T47D (cell line): ENCODE measurements at regions not wholly inside any gene's neighbourhood (a gene's known extent, or its start where the extent isn't known, plus 50 kb on each side); places are given as distances from the start of the nearest gene placed in this dataset.
A peak's percentile ranks its signal among the peaks of the same experiment; 100 is the strongest.
"Not testable (repeated sequence)": the region's sequence is repeated elsewhere in the genome, so short reads cannot be mapped to it uniquely, and the experiment has no call there.

ENCODE experiments used
- DNase-seq, 2 experiments: peaks; one replicate each; pipeline versions ENCODE4 v3.0.0 to v3.0.0-alpha.2; 2011 to 2012; ENCODE audit warnings: low read depth in 1 of 2, low spot score in 1 of 2
- JUND ChIP-seq: IDR thresholded peaks from 2 replicates; pipeline ENCODE4 v1.6.1; 2012; ENCODE audit warnings: low read depth
- in situ Hi-C: cut with HindIII; loops from 2 replicates; pipeline ENCODE4 v1.10.0; 2016; ENCODE audit warnings: low sequenced_read_pairs, low pct_unique_long_range_greater_than_20kb

DNA sequence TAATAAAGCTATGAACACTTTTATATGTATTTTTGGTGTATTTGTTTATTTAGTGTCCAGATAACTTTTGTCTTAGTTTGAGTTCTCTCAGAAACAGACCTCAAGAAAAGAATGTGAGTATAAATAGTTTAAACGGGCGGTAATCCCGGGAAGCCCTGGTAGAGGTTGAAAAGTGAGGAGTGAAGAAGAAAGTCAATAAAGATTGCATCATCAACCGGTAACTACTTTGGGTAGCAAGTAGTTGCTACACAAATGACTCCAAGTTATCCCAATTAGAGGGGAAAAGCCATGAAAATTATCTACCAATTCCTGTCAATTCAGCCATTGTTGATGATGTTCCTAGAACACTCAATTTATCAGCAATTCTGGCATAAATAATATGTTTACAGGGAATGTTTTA lies 870.3 kb upstream of the RAG2 start:
- no peak for TF ChIP-seq JUND
- in situ Hi-C loops, result no loop called here
- DNase-seq, result no peak

DNA sequence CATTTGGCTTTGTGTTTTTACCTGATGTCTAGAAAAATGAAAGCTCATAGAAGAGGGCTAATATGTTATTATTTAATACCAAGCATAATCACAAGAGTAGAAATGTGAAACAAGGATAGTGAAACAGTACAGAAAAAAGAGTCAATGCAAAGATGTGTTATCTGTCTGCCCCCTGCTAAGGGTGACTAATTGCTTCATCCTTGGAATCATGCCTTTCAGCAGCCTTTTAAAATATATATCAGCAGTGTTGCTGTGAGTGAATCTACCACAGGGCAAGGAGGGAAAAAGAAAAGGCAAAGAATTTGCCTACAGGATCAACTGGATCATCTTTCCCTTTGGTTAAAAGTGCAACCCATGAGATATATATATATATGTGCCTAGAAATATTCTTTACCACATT lies 867.2 kb upstream of the RAG2 start:
- TF ChIP-seq JUND, result no peak
- no peak for DNase-seq
- in situ Hi-C loops, result no loop called here

DNA sequence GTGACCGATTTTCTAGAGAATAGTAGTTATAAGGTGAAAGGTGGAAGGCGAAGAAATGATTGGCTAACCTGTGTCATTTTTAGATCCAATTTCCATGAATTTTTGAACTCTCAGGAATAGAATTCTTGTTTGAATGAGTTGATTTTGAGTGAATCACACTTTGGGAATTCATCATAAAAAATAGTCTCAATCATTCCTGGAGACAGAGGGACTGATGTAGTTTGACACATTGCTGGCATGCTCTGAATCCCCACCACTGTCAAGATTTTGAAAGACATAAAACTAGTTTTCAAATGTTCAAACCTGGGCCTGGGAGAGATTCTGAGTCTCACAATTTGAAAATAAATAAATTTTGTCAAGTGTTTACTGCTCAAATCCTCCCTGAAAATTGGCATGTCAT lies 861.4 kb upstream of the RAG2 start:
- no peak for DNase-seq
- no peak for TF ChIP-seq JUND
- in situ Hi-C loops, result no loop called here

DNA sequence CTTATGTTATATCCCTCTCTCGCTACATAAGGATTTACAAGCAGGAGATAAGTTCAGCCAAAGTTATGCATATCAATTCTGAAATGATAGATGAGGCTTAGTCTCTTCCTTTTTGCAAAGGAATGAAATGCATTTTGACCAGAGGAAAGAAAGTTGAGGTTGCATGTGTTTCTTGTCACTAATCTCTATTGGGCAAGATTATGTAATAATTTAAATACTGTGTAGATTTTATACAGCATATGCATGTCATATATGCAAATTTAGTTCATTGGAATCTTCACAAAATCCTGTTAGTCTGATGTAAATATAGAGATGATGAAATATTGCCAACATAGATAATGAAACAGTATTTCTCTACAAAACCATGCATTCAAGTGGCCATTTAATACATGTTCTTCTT lies 858.7 kb upstream of the RAG2 start:
- DNase-seq, result no peak
- TF ChIP-seq JUND, result no peak
- in situ Hi-C loops, result no loop called here

DNA sequence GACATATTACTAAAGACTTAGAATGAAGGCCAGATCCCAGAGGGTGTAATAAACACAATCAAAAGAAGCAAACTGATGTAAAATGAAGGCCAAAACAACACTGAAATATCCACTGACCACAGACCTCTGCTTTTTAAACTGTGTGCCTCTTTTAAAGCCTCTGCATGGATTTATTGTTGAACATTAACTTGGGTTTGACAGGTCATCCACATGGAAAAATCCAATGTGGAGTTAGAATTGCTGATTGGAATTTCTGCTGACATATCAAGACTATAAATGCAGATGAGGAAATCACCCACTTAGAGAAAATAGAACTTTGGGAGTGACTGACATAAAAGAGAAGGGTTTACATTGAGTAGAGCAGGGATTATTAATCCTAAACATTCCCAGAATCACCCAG lies 853.9 kb upstream of the RAG2 start:
- in situ Hi-C loops, result no loop called here
- TF ChIP-seq JUND, result no peak
- DNase-seq, result no peak

DNA sequence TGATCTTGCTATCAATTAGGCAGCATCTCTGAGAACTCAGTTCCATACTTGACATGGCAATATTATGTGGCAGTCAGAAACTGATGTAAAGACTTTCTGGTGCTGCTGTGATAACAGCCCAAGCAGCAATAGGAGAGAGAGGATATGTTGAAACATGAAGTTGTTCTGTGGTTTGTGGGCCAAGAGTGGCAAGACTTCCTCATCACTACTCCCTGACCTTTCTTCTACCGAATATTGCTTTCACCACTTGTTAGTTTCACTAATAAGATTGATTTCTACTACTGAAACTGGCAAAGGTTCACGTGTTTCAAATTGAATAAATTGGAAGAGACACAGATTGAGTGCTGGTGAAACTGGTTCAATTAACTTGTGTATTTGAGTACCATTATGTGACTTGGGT lies 852.6 kb upstream of the RAG2 start:
- in situ Hi-C loops, result no loop called here
- no peak for DNase-seq
- TF ChIP-seq JUND, result no peak

DNA sequence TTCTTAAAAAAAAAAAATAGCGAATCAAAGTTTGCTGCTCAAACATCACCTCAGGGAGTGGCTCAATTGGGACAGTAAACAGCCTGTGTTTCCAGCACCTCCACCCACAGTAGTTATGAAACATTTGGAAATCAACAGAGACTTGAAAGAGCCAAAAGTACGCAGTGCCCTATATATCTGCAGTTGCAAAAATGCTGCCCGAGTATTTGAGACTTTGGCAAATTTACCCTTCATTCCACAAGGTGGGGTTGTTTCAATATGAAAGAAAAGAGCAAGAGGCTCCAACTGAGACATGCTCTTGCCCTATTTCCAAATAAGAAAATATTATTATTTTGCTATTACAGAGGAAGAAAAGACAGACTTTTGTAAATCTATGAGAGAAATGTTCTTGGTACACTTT lies 851.1 kb upstream of the RAG2 start:
- DNase-seq, result peak; percentile 9 to 83
- in situ Hi-C loops, result no loop called here
- TF ChIP-seq JUND, result no peak

DNA sequence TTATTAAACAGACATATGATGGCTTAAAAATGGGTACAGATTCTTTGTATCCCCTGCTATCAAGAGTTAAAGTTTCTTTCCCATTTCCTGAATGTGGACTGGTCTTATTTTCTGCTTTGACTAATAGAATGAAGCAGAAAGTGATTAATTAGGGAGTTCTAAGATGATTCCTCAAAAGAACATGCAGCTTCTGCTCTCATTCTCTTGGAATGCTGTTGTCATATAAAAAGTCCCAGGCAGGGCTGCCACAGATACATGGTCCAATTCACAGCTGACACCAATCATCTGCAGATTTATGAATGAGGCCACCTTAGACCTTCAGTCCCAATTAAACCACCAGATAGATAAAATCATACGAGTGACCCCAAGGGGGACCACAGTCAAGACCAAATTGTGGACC lies 844.5 kb upstream of the RAG2 start:
- in situ Hi-C loops, result no loop called here
- no peak for DNase-seq
- TF ChIP-seq JUND, result no peak

DNA sequence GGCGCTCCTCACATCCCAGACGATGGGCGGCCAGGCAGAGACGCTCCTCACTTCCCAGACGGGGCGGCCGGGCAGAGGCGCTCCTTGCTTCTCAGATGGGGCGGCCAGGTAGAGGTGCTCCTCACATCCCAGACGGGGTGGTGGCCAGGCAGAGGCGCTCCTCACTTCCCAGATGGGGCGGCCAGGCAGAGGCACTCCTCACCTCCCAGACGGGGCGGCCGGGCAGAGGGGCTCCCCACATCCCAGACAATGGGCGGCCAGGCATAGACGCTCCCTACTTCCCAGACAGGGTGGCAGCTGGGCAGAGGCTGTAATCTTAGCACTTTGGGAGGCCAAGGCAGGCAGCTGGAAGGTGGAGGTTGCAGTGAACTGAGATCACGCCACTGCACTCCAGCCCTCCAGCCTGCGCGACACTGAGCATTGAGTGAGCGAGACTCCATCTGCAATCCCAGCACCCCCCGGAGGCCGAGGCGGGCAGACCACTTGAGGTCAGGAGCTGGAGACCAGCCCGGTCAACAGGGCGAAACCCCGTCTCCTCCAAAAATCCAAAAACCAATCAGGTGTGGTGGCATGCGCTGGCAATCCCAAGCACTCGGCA lies 833.7 kb upstream of the RAG2 start:
- in situ Hi-C loops, DNase-seq: not testable (repeated sequence)

DNA sequence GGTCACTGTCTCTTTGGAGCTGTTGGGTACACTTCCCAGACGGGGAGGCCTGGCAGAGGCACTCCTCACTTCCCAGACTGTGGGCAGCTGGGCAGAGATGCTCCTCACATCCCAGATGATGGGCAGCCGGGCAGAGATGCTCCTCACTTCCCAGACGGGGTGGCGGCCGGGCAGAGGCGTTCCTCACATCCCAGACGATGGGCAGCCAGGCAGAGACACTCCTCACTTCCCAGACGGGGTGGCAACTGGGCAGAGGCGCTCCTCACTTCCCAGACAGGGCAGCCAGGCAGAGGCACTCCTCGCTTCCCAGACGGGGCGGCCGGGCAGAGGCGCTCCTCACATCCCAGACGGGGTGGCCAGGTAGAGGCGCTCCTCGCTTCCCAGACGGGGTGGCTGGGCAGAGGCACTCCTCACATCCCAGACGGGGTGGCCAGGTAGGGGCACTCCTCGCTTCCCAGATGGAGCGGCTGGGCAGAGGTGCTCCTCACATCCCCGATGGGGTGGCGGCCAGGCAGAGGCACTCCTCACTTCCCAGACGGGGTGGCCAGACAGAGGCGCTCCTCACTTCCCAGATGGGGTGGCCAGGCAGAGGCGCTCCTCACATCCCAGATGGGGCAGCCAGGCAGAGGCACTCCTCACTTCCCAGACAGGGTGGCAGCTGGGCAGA lies 833.1 kb upstream of the RAG2 start:
- in situ Hi-C loops, result not testable (repeated sequence)

DNA sequence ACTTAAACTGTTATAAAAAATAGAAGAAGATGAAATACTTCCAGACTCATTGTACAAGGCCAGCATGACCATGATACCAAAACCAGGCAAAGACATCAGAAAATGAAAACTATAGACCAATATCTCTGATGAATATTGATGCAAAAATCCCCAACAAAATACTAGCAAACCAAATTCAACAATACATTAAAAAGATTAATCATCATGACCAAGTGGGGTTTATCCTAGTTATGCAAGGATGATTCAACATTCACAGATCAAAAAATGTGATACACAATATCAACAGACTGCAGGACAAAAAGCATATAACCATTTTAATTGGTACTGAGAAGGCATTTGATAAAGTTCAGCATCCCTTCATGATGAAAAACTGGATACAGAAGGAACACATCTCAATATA lies 824.5 kb upstream of the RAG2 start:
- no peak for TF ChIP-seq JUND

More for the DNA sequence above, 833.1 kb upstream of the RAG2 start:
- not testable (repeated sequence) for DNase-seq

DNA sequence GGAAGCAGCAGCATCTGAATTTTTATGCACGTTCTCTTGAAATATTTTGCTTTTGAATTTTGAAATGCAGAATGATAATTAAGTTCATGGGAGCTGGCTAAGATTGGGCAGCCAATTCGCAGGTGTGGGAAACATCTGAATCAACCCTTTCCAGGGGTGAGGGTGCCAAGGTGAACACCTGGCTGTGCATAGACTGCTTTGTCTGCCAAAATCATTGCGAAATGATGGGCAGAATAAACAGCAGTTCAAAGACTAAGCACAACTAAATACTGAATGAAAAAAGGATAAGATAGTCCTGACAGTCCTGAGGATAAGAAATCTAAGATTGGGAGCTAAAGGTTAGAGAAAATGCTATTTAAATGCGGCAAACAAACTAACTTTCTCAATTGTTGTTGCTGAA lies 813.3 kb upstream of the RAG2 start:
- DNase-seq, result no peak
- no peak for TF ChIP-seq JUND
- in situ Hi-C loops, result no loop called here

More for the DNA sequence above, 824.5 kb upstream of the RAG2 start:
- in situ Hi-C loops, result no loop called here
- no peak for DNase-seq

DNA sequence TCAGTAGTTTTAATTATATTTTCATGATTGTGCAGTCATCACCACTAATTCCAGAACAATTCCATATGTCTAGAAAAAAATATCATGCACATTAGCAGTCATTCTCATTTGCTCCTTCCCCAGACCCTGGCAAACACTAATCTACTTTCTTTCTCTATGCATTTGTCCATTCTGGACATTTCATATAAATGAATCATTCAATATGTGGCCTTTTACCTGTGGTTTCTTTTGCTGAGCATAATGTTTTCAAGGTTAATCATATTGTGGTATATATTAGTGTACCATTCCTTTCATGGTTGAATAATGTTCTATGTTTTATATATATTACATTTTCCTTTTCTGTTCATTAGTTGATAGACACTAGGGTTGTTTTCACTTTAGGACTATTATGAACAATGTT lies 811.1 kb upstream of the RAG2 start:
- in situ Hi-C loops, result no loop called here
- TF ChIP-seq JUND, result no peak

DNA sequence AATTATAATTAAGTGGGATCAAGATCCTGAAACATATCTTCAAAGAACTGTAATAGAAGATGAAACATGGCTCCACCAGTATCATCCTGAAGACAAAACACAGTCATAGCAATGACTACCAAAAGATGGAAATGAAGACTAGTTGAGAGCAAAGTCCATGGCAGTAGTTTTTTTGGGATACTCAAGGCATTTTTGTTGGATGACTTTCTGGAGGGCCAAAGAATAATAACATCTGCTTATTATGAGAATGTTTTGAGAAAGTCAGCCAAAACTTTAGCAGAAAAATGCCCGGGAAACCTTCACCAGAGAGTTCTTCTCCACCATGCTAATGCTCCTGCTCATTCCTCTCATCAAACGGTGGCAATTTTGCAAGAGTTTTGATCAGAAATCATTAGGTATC lies 809.4 kb upstream of the RAG2 start:
- no peak for DNase-seq
- in situ Hi-C loops, result no loop called here
- TF ChIP-seq JUND, result no peak

More for the DNA sequence above, 811.1 kb upstream of the RAG2 start:
- no peak for DNase-seq

DNA sequence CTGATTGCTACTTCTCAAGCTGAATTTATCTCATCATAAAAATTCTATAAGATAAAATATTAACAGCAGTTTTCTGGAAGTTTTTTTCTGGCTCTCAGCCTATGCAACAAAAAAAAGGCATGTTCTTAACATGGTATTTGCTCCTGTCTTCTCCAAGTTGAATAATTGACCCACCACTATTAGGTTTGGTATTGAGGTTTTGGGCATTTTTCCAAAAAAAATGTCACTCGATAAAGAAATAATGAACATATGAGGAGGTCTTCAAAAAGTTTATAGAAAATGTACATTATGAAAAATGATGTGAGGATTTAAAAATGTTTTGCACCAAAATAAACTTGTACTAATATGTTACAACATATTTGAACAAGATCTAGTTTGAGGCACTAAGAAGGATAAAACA lies 808.6 kb upstream of the RAG2 start:
- in situ Hi-C loops, result no loop called here

More for the DNA sequence above, 808.6 kb upstream of the RAG2 start:
- DNase-seq, result no peak
- no peak for TF ChIP-seq JUND
